Activated naive CD4-positive, alpha-beta T cell treated with anti-CD3 and anti-CD28 coated beads, Interleukin-2, amount 50 U/mL, for 72 hours (primary cell): ENCODE measurements at regions not wholly inside any gene's neighbourhood (a gene's known extent, or its start where the extent isn't known, plus 50 kb on each side); places are given as distances from the start of the nearest gene placed in this dataset.
"Not testable (repeated sequence)": the region's sequence is repeated elsewhere in the genome, so short reads cannot be mapped to it uniquely, and the experiment has no call there.

Experiments
- ATAC-seq, 2 donors: fragments of 150-1000 bp; cut with Tn5 transposase; 2 replicates each; pipeline ENCODE4 v1.10.0; 2021; ENCODE audit warnings: mild to moderate bottlenecking in 2 of 2, moderate library complexity in 2 of 2
- DNase-seq, 2 donors: peaks; one replicate each; pipeline ENCODE4 v3.0.0; 2021 to 2022; ENCODE audit warnings: low spot score in 2 of 2
- H3K27ac Mint-ChIP-seq, 2 donors: one replicate each; pipeline ENCODE4 v1.8.0; 2022; ENCODE audit warnings: mild to moderate bottlenecking in 2 of 2, mixed read lengths in 2 of 2
- H3K36me3 Mint-ChIP-seq, 2 donors: one replicate each; pipeline ENCODE4 v1.8.0; 2022; ENCODE audit warnings: mixed read lengths in 2 of 2
- H3K9me3 Mint-ChIP-seq, 2 donors: one replicate each; pipeline ENCODE4 v1.8.0; 2022; ENCODE audit warnings: mixed read lengths in 2 of 2

DNA sequence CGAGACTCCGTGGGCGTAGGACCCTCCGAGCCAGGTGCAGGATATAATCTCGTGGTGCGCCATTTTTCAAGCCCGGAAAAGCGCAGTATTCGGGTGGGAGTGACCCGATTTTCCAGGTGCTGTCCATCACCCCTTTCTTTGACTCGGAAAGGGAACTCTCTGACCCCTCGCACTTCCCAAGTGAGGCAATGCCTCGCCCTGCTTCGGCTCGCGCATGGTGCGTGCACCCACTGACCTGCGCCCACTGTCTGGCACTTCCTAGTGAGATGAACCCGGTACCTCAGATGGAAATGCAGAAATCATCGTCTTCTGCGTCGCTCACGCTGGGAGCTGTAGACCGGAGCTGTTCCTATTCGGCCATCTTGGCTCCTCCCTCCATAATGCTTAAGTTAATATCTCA lies 876.9 kb upstream of the API5 start:
- ATAC-seq: not testable (repeated sequence)
- H3K9me3 Mint-ChIP-seq: peaks cover 8 to 20% of the 10 kb centered on the region in 2 donors
- peaks cover 0 to 11% of the 10 kb centered on the region in 2 donors for H3K36me3 Mint-ChIP-seq

DNA sequence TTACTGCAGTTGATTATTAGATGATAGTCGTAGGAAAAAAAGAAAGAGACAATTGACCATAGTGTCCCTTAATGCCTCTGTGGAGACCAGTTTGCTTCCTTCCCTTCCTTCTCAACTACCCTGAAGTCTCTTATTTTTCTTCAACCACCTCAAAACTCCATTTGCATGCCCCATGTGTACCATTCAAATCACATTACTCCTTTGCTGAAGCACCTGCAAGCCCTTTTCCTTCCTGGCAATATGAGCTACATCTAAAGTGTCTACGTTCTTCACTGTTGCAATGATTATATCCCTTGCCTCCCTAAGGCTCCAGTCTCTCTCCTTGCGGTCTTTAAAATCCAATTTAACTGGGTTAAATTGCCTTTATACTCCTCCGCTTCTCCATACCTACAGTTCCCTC lies 867.4 kb upstream of the API5 start:
- no peak overlapping the region for H3K27ac Mint-ChIP-seq
- no peak for DNase-seq
- peaks cover 17 to 25% of the 10 kb centered on the region in 2 donors for H3K9me3 Mint-ChIP-seq
- H3K36me3 Mint-ChIP-seq: peaks cover 0 to 5% of the 10 kb centered on the region in 2 donors
- no peak for ATAC-seq

More for the DNA sequence above, 876.9 kb upstream of the API5 start:
- H3K27ac Mint-ChIP-seq, DNase-seq: not testable (repeated sequence)

DNA sequence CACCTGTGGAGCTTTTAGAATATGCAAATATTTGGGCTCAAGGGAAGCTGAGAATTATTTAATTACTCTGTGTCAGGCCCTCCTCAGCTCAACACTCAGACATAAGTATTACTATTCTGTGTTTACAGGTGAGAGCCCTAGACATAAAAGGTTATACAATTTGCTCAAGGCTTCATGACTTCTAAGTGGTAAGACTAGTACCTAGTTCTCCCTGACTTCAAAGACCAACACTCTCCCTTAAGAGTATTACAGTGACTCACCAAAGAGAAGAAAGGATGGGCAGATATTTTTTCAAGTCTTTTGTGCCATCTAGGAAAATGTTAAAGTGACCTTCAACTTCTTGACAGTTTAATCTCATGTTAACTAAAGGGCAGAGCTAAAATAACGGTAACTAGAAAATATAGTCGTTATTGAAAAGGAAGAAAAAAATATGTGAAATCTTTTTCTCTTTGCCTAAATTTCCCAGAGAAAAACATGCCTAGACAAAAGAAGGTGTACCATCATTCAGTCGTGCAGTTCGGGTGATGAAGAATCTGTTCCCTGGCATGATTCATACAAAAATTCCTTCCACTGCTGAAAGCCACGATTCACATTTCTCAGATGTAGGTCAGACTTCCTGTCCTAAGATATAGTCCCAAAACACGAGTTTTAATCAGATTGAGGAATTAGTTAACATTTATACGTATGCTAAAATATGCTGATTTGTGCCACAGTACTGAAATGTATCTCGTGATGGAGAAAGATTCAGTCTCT lies 849.1 kb upstream of the API5 start:
- no peak for DNase-seq
- Mint-ChIP-seq H3K36me3 (no peaks in the 10 kb centered on the region), H3K27ac (no peak overlapping the region), H3K9me3 (peaks cover 14% of the 10 kb centered on the region in 2 donors)
- ATAC-seq: no peak

DNA sequence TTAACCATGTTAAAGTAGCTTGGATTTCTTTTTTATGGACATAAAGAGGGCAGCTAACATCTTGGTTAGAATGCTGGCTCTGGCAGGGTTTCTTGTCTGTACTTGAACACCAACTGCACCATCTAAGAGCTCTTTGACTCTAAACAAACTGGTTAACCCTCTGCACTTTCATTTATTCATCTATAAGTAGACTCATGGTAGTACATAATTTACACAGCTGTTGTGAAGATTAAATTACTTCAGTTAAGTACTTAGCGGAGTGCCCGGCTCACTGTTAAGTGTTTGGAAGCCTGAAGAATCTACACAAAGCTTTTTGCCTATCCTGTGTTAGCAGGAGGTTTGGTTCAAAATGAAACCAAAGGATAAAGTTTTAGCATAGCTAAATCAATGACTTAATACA lies 846.2 kb upstream of the API5 start:
- no peaks in the 10 kb centered on the region for H3K36me3 Mint-ChIP-seq
- H3K27ac Mint-ChIP-seq: no peak overlapping the region
- DNase-seq (no peak), ATAC-seq (no peak)
- peaks cover 14% of the 10 kb centered on the region in 2 donors for H3K9me3 Mint-ChIP-seq

DNA sequence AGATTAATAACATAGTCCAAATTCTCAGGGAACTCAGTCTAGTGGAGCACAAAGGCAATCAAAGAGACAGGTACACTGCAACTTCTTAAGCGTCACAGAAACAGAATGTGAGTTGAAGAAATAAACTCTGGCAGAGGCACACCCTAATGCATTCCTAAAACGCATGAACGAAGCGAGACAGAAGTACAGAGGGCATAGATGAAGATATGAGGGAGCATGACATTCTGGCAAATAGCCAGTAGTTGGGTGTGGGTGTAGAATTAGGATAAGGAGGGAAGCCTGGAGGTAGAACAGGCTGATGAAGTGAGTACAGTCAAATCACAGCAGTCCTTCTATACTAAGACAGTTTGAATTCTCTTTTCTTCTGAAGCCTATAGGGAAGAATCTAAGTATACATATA lies 838.7 kb upstream of the API5 start:
- no peak for DNase-seq
- Mint-ChIP-seq H3K9me3 (peaks cover 8 to 18% of the 10 kb centered on the region in 2 donors), H3K27ac (no peak overlapping the region), H3K36me3 (peaks cover 0 to 10% of the 10 kb centered on the region in 2 donors)
- no peak for ATAC-seq

DNA sequence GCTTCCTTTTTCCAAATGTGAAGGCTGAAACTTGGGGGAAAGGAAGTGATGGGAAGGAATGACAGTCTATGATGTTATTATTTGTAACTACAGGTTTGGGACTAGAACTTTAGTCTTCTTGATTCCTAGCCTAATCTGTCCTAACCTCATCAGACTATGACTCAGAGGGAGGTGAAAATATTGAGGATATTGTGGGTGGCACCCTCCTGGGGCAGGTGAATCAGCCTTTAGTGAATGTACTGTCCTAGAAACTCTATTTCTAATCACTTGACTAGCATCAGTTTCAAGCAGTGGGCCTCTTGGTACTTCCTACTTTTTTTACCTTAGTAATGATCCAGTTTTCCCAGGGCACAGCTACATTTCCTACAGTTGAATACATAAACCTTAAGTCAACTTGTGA lies 829.0 kb upstream of the API5 start:
- DNase-seq (no peak), ATAC-seq (no peak)
- H3K9me3 Mint-ChIP-seq: peaks cover 26 to 30% of the 10 kb centered on the region in 2 donors
- no peak overlapping the region for H3K27ac Mint-ChIP-seq
- peaks cover 0 to 6% of the 10 kb centered on the region in 2 donors for H3K36me3 Mint-ChIP-seq

DNA sequence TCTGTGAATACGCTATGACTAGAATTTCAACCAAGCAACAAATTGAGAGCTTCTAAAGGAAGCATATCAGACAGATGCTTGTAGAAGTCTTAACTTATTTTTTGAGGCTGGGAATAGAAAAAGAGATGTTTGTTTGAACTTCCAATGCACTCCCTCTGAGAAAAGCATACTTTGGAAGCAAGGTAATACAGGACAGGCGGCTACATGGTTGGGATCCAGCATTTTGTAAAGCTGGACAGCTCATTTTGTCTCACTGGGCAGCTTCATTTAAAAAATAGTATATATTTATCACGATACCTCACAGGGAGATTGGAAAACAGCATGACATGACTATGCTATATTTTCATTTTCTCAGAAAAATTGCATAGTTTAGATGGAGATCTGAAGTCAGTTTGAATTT lies 821.3 kb upstream of the API5 start:
- Mint-ChIP-seq H3K9me3 (peaks cover 11 to 12% of the 10 kb centered on the region in 2 donors), H3K36me3 (no peaks in the 10 kb centered on the region), H3K27ac (no peak overlapping the region)
- no peak for ATAC-seq
- DNase-seq: no peak

DNA sequence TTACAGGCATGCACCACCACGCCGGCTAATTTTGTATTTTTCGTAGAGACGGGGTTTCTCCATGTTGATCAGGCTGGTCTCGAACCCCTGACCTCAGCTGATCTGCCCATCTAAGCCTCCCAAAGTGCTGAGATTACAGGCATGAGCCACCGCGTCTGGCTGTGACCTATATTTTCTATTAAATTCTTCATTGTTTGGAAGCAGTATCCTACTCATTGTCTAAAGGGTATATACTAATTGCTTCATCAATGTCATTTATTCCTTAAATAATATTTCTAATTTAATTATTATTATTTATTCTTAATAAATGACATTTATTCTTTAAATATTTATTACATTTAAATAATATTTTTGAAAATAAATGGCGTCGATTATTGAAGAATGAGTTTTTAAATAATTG lies 817.3 kb upstream of the API5 start:
- ATAC-seq: no peak
- Mint-ChIP-seq H3K36me3 (no peaks in the 10 kb centered on the region), H3K9me3 (peaks cover 7 to 12% of the 10 kb centered on the region in 2 donors), H3K27ac (no peak overlapping the region)
- DNase-seq: no peak

DNA sequence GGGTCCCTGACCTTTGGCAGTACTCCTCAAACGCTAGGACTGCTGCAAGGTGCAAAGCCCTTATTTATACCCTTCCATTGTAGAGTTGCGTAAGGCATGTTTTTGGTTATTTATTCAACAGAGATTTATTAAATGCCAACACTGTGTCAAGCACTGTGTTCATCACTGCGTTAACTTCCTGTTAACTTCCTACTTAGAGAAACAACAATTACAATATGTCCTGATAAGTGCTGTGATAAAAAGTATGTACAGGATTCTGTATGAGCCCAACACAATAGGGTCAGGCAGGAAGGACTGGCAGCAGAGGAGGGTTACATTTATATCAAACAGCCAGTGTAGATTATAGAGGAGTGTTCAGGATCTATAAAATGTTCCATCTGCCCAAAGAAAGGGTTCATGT lies 812.8 kb upstream of the API5 start:
- ATAC-seq: no peak
- no peak overlapping the region for H3K27ac Mint-ChIP-seq

DNA sequence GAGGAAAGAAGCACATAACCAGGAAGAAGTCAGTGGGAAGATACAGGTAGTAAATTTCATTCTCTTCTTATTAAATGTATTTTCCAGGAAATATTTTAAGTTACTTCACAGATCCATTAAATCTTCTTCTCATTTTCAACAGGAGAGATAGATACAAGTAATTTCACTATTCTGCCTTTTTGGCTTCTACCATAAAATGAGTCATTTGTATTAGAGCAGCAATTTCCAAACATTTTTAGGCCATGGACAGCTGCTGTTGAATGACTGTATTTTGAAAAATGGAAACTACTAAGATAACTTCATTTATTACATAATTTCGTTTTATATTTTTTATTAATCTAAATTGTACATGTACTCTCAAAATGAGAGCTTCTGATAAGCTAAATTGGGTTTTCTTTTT lies 809.6 kb upstream of the API5 start:
- Mint-ChIP-seq H3K27ac (no peak overlapping the region), H3K9me3 (peaks cover 8 to 28% of the 10 kb centered on the region in 2 donors), H3K36me3 (no peaks in the 10 kb centered on the region)
- DNase-seq: no peak
- no peak for ATAC-seq

More for the DNA sequence above, 812.8 kb upstream of the API5 start:
- no peak for DNase-seq
- Mint-ChIP-seq H3K36me3 (no peaks in the 10 kb centered on the region), H3K9me3 (peaks cover 4 to 17% of the 10 kb centered on the region in 2 donors)

DNA sequence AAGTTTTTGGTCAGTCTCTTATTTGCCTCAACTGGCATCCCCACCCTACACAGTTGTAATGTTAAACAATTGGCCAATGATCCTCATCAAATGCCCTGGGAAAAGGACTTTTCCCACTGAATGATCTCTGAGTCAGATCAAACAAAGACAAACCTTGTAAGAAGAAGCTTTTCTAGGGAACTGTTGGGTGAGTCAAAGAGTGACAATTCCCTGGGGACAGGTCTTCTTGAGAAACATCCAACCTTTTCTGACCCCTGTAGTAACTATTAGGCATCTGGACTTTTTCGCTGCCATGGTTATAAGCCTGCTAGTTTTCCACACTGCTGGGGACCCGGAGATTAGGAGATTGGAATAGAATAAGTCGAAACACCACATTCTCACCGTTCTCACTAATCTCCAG lies 789.8 kb upstream of the API5 start:
- Mint-ChIP-seq H3K27ac (no peak overlapping the region), H3K9me3 (peaks cover 2 to 19% of the 10 kb centered on the region in 2 donors), H3K36me3 (no peaks in the 10 kb centered on the region)
- DNase-seq: no peak
- no peak for ATAC-seq

DNA sequence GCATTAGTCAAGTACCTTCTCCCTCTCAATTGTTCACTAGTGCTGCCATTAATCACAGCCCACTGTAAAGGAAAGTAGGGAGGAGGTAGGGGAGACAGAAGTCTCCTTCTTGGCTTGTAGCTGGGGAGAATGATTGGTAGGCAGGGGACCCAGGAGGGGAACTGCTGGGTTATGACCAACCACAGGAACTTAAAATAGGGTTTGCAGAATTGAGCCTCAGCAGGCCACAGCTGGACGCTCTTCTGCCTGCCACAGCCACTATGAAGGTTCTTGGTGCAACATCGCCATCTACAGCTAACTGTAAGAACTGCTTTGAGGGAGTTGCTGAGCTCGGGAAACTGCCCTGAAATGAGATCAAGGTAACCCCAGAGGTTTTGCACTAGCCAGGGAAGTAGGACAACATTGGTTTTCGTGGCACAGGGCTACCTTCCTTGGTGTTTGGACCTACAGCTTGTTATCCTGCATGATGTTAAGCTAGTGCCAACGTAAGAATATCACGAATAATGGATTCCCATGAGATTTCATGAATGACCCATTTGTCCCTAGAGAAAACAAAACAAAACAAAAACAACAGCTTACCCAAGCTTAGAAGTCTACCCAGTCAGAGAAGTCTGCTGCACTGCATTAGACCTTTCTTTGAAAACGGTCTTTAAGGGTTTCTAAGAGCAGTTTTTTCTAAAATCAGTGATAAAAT lies 787.1 kb upstream of the API5 start:
- Mint-ChIP-seq H3K27ac (no peak overlapping the region), H3K36me3 (no peaks in the 10 kb centered on the region), H3K9me3 (peaks cover 8 to 15% of the 10 kb centered on the region in 2 donors)
- no peak for ATAC-seq
- DNase-seq: peak in 1 of 2 donors; percentile 39

DNA sequence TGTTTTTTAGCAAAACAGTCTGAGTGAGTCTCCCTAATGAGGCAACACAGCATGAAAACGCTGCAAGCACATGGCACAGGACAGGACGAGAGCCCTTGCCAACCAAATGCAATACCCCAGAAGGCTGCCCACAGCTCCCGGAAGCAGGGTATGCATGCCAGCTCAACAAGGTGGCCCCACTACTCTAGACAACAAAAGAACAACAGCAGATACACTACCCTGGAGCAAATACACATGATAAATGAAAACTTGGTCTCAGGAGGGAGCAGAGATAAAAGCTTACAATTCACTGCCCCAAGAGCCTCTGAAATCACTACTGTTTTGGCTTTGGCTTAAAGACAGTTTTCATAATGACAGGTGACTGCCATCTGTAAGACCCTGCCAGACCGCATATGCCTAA lies 785.4 kb upstream of the API5 start:
- no peak for ATAC-seq
- DNase-seq: no peak
- Mint-ChIP-seq H3K36me3 (no peaks in the 10 kb centered on the region), H3K9me3 (peaks cover 8% of the 10 kb centered on the region in 2 donors), H3K27ac (no peak overlapping the region)

DNA sequence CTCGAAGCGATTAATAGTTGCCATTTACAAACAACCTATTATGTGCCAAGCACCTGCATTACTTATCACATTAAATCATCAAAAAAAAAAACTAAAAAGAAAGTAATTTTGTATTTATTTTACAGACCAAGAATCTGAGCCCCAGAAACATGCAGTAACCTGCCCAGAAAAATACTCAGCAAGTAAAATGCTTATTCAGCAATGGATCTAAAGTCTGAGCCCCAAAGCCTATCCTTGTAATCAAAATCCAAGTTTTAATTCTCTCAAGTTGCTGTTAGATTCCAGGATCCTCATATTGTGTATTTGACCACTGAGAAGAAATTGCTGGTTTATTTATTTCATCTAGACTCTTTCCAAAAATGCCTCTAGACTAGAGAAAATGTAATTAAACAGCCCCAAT lies 783.3 kb upstream of the API5 start:
- DNase-seq: no peak
- no peak overlapping the region for H3K27ac Mint-ChIP-seq
- ATAC-seq: no peak
- no peaks in the 10 kb centered on the region for H3K36me3 Mint-ChIP-seq
- peaks cover 5 to 16% of the 10 kb centered on the region in 2 donors for H3K9me3 Mint-ChIP-seq

DNA sequence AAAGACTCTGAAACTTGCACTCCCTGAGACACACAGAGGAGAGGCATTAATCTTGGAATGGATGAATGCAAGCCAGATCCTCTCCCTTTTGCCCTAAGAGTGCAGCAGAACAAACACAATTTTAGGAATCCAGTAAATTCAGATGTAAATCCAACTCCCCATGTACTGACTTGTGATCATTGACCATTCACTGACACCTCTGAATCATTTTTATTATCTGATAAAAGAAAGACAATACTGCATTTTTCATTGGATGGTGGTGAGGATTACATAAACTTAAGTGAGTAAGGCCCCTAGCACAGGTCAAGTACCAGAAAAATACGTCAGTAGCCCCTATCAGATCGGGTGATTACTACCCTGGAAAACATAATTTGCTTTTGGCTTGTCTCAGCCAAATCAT lies 782.9 kb upstream of the API5 start:
- peaks cover 7 to 16% of the 10 kb centered on the region in 2 donors for H3K9me3 Mint-ChIP-seq
- no peak overlapping the region for H3K27ac Mint-ChIP-seq
- no peak for ATAC-seq

DNA sequence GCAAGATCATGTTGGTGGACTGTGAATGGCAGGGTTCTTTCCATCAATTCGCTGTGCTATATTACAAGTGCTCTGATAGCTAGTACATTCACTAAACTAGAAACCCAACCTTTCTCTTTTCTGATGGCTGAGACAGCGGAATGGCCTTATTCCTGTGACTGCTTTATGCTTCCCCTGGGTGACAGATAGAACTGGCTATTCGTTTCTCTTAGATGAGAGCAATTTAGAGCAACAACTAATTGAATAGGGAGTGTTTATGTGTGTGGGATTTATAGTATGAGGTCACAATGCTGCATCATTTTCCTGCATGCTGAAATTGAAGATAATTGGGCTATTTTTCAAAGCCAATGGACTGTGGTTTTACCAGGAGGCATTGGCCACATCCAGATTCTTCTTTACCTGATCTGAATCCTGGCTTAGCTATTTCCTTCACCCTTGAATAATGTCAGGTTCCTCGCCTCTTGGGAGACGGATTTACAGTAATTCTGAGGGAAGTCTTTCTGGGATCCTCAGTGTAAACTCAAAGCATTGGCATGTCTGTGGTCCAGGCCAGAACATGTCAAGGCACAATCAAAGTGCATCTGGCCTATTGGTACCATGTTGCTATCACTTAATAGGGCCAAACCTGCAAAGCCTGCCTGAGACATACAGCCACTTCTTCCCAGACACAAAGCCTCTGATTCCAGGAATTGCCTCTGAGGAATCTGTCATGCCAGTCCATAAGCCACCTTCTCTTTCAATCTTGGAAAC lies 775.0 kb upstream of the API5 start:
- Mint-ChIP-seq H3K36me3 (no peaks in the 10 kb centered on the region), H3K9me3 (peaks cover 11 to 15% of the 10 kb centered on the region in 2 donors), H3K27ac (no peak overlapping the region)
- ATAC-seq: no peak
- no peak for DNase-seq

More for the DNA sequence above, 782.9 kb upstream of the API5 start:
- no peaks in the 10 kb centered on the region for H3K36me3 Mint-ChIP-seq
- no peak for DNase-seq

DNA sequence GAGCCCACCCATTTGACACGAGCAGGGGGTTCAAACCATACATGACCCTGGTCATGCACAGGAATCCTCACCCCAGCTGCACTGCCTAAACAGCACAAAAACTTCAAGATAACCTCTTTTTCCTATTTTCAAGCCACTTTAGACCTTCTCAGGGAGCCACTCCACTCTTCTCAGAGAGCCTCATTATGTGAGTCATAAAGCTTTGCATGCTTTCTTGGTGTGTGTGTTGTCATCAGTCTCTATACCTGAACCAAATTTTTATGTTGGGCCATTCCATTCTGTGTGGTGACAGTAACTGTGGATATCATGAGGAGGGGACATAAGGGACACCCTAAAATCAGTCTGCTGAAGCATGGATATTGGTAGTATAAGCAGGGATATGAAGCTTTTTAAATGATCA lies 769.5 kb upstream of the API5 start:
- Mint-ChIP-seq H3K36me3 (no peaks in the 10 kb centered on the region), H3K9me3 (peaks cover 10 to 11% of the 10 kb centered on the region in 2 donors), H3K27ac (no peak overlapping the region)
- ATAC-seq: no peak
- no peak for DNase-seq
